ENCODE measurements at regions not wholly inside any gene's neighbourhood (a gene's known extent, or its start where the extent isn't known, plus 50 kb on each side); places are given as distances from the start of the nearest gene placed in this dataset.

- Histone ChIP-seq H3F3A (ENCODE audit: insufficient read depth, low read length, poor library complexity, severe bottlenecking) (no peaks in the 10 kb centered on the region), H3K9me2 (ENCODE audit: insufficient read depth, low read length) (no peaks in the 10 kb centered on the region), H3K27me3 (ENCODE audit: insufficient read depth, low read depth, low read length) (no peaks in the 10 kb centered on the region), H3K79me2 (replicated peaks; ENCODE audit: insufficient read depth, low read length) (no peaks in the 10 kb centered on the region), H4K20me1 (ENCODE audit: insufficient read depth) (no peaks in the 10 kb centered on the region), H3K36me3 (ENCODE audit: insufficient read depth, low read length) (no peaks in the 10 kb centered on the region), H3K9me3 (ENCODE audit: low read length) (no peaks in the 10 kb centered on the region), H2AFZ (ENCODE audit: low read depth, low read length) (no peak overlapping the region), H3K4me2 (ENCODE audit: low read length) (no peak overlapping the region), H3K27ac (ENCODE audit: low read length) (no peak overlapping the region), H3K4me3 (ENCODE audit: low read length) (no peak overlapping the region), H3K9ac (ENCODE audit: low read length) (no peak overlapping the region)
- no peak for TF ChIP-seq TAF1 (IDR thresholded peaks at IDR 0.05; ENCODE audit: low read depth)
- TF ChIP-seq CTCF (IDR thresholded peaks at IDR 0.05; ENCODE audit: poor library complexity, severe bottlenecking), result no peak
- no peak for TF ChIP-seq EZH2 (IDR thresholded peaks at IDR 0.05; ENCODE audit: borderline replicate concordance, insufficient read depth, low read length, poor library complexity, severe bottlenecking)
- no peak for TF ChIP-seq RAD21 (conservative IDR thresholded peaks at IDR 0.05)
- no peak for TF ChIP-seq EP300 (conservative IDR thresholded peaks at IDR 0.05; ENCODE audit: poor library complexity, severe bottlenecking)
- no peak for TF ChIP-seq MXI1 (conservative IDR thresholded peaks at IDR 0.05; ENCODE audit: poor library complexity, severe bottlenecking)
- no peak for TF ChIP-seq POLR2AphosphoS5 (IDR thresholded peaks at IDR 0.05)
- no peak for TF ChIP-seq REST (IDR thresholded peaks at IDR 0.05; ENCODE audit: borderline replicate concordance)
- no peak for TF ChIP-seq SMC3 (conservative IDR thresholded peaks at IDR 0.05; ENCODE audit: poor library complexity)
These were observed 73.6 kb upstream of the ATP12A start for GRCh38 chr13:24606486-24607170.

- Histone ChIP-seq H3K4me3 (ENCODE audit: low read length) (no peak overlapping the region), H2AFZ (ENCODE audit: low read depth, low read length) (no peak overlapping the region), H3K27ac (ENCODE audit: low read length) (no peak overlapping the region), H3K4me2 (ENCODE audit: low read length) (no peak overlapping the region), H3K79me2 (replicated peaks; ENCODE audit: insufficient read depth, low read length) (no peaks in the 10 kb centered on the region), H3K36me3 (ENCODE audit: insufficient read depth, low read length) (no peaks in the 10 kb centered on the region), H3K9ac (ENCODE audit: low read length) (no peak overlapping the region), H3K9me2 (ENCODE audit: insufficient read depth, low read length) (no peaks in the 10 kb centered on the region), H3F3A (ENCODE audit: insufficient read depth, low read length, poor library complexity, severe bottlenecking) (no peaks in the 10 kb centered on the region), H4K20me1 (ENCODE audit: insufficient read depth) (no peaks in the 10 kb centered on the region), H3K9me3 (ENCODE audit: low read length) (no peaks in the 10 kb centered on the region), H3K27me3 (ENCODE audit: insufficient read depth, low read depth, low read length) (no peaks in the 10 kb centered on the region)
- TF ChIP-seq EP300 (conservative IDR thresholded peaks at IDR 0.05; ENCODE audit: poor library complexity, severe bottlenecking) (no peak), MXI1 (conservative IDR thresholded peaks at IDR 0.05; ENCODE audit: poor library complexity, severe bottlenecking) (no peak), SMC3 (conservative IDR thresholded peaks at IDR 0.05; ENCODE audit: poor library complexity) (no peak), REST (IDR thresholded peaks at IDR 0.05; ENCODE audit: borderline replicate concordance) (no peak), TAF1 (IDR thresholded peaks at IDR 0.05; ENCODE audit: low read depth) (no peak), EZH2 (IDR thresholded peaks at IDR 0.05; ENCODE audit: borderline replicate concordance, insufficient read depth, low read length, poor library complexity, severe bottlenecking) (no peak), CTCF (IDR thresholded peaks at IDR 0.05; ENCODE audit: poor library complexity, severe bottlenecking) (no peak)
These were observed 69.3 kb upstream of the ATP12A start for GRCh38 chr13:24610956-24611355.
